ENCODE measurements at regions not wholly inside any gene's neighbourhood (a gene's known extent, or its start where the extent isn't known, plus 50 kb on each side); places are given as distances from the start of the nearest gene placed in this dataset.

DNA sequence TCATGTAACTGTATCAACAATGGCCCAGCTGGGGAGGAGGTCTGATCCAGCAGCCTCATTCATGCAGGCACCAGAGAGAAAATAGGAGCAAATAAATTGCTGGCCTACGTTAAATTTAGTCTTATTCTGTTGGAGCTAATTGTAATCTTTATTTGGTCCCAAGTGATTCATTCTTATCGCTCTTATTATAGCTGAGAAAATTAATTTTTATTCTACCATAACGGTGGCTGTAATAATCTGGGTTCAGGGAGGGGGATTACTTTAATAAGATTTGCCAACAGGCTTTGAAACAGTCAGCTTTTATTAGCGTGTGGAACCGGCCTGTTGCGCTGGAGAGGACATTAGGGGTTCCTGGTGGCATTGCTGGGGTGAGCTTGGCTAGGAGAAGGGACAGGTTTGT, 254.9 kb downstream of the AACS start:
- TF ChIP-seq CTCF (IDR thresholded peaks at IDR 0.05) (no peak), POLR2A (IDR thresholded peaks at IDR 0.05) (no peak)
